COLO668 (cell line): ENCODE measurements at regions not wholly inside any gene's neighbourhood (a gene's known extent, or its start where the extent isn't known, plus 50 kb on each side); places are given as distances from the start of the nearest gene placed in this dataset.
"Not testable (repeated sequence)": the region's sequence is repeated elsewhere in the genome, so short reads cannot be mapped to it uniquely, and the experiment has no call there.

Source experiments
- DNase-seq: peaks from one replicate; lab custom pipeline; 2025; ENCODE audit not compliant: unreplicated experiment; lab: John Stamatoyannopoulos, UW

DNA sequence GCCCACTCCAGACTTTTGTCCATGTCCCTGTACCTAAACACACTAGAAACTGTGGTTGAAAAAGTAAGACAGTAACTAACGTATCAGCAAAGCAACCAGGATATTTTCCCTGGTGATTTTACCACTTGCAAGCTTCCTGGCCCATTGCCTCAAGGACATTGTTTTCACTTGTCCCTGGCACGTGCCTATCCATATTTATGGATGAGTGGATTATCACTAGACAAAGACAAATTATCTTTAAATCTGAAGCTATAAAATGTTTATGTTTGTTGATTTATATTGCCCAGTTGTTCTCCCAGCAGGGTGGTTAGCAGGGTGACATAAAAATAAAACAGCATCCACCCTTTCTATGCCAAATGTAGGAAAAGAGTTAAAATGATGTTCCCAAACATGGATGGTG is 93.2 kb upstream of the STEAP1 start:
- DNase-seq, result no peak

- no peak for DNase-seq
Observed at GRCh38 chr7:90064370-90064769, 89.9 kb upstream of the STEAP1 start.

DNA sequence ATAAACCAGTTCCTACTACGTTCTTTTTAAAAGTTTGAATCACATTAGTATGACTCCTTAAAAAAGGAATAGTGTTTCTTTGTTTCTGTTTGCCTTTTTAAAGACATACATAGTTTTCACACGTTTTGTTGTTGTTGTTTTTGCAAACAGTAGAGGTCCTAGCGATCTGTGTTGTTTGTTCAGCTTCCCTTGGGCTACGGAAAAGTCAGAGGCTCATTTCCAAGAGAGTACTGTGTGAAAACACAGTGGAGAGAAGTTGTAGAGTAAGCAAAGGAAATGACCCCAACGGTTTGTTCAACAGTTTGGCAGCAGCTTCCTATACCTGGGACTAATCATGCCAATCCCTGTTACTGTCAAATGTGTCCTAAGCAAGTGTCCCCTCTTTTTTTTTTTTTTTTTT is 87.1 kb upstream of the STEAP1 start:
- no peak for DNase-seq

DNA sequence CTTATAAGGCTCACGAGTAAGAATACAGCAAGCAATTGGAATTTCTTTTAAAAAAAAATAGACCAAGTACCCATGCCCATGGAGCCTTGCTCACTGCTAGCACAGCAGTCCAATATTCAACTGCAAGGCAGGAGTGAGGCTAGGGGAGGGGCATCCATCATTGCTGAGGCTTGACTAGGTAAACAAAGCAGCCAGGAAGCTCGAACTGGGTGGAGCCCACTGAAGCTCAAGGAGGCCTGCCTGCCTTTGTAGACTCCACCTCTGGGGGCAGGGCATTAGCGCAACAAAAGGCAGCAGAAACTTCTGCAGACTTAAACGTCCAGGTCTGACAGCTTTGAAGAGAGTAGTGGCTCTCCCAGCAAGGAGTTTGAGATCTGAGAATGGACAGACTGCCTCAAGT is 84.0 kb upstream of the STEAP1 start:
- DNase-seq, result not testable (repeated sequence)

DNA sequence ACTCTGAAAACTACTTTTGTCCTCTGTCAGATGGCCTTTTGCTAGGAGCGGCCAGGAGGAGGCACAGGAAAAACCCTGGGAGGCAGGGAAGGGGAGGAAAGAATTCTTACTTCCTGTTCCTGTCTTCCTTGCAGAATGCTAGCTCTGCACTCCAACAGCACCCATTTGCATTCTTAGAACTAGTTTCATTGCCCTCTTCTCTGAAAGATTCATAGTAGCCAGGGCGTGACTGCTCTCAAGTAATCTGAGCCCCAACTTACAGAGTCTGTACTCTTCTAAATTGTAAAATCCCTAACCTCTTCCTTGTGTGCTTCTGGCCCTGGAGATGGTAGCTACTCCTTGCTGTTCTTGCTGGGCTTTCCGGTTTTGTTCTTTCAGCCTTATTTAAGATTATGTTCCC is 75.3 kb upstream of the STEAP1 start:
- DNase-seq, result no peak

DNA sequence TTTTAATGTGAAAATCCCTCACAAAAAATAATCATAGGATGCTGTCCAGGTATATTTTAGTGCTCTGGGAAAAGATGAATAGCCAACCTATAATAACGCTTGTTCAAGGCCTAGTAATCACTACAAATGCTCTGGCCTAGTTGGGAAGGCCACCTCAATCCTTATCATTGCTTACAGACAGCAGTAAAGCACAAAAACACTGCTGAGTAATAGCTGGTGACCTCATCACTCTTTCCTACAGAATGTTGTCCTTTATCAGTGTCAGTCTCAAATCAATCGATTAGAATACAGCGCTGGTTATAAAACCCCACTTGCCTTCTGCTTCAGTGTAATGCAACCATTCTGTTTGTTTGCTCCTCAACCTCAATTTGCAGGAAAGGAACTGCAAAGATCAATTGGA is 72.6 kb upstream of the STEAP1 start:
- no peak for DNase-seq

GRCh38 chr7:90092506-90092905 is 61.8 kb upstream of the STEAP1 start:
- no peak for DNase-seq

DNA sequence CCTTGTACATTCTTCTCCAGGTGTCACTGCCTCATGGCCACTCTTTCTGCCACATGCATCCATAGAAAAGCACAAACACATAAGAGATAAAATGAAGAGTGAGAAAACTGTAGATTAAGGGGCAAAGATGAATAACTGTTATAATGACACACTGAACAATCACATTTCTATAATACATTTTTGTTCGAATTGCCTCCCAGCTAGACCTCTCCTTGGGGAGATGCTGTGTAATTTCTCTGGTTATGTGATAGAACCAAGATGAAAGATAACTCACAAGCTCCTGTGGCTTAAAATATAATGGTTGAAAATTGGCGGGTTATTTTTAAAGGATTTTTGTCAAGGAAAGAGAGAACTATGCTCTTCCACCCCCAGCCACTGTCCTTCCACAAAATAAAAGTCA is 60.2 kb upstream of the STEAP1 start:
- no peak for DNase-seq
